GM23248 (cell line): ENCODE measurements at regions not wholly inside any gene's neighbourhood (a gene's known extent, or its start where the extent isn't known, plus 50 kb on each side); places are given as distances from the start of the nearest gene placed in this dataset.

ENCODE experiments used
- DNase-seq: peaks from one replicate; pipeline ENCODE4 v3.0.0-alpha.2; 2015
- H2AFZ ChIP-seq: fragments of 200-600 bp; sonication (generic); 2 replicates; pipeline ENCODE4 v1.6.1; 2016; ENCODE audit warnings: antibody characterized with exemption
- H3F3A ChIP-seq: fragments of 200-600 bp; sonication (generic); 2 replicates; pipeline ENCODE4 v1.6.1; 2016; ENCODE audit warnings: mild to moderate bottlenecking, antibody characterized with exemption, mixed run types; ENCODE audit not compliant: insufficient read depth
- H3K27ac ChIP-seq: fragments of 200-600 bp; sonication (generic); 2 replicates; pipeline ENCODE4 v1.5.1; 2016; ENCODE audit warnings: mild to moderate bottlenecking
- H3K27me3 ChIP-seq: fragments of 200-600 bp; sonication (generic); replicated peaks from 2 replicates; pipeline ENCODE4 v1.6.1; 2016; ENCODE audit warnings: mild to moderate bottlenecking; ENCODE audit not compliant: insufficient read depth
- H3K36me3 ChIP-seq: fragments of 200-600 bp; sonication (generic); 2 replicates; pipeline ENCODE4 v1.6.1; 2016; ENCODE audit warnings: low read depth, mild to moderate bottlenecking
- H3K4me1 ChIP-seq: fragments of 200-600 bp; sonication (generic); 2 replicates; pipeline ENCODE4 v1.6.1; 2016; ENCODE audit warnings: mild to moderate bottlenecking; ENCODE audit not compliant: insufficient read depth
- H3K4me2 ChIP-seq: fragments of 200-600 bp; sonication (generic); one replicate; pipeline ENCODE4 v1.6.1; 2016; ENCODE audit warnings: mild to moderate bottlenecking; ENCODE audit not compliant: unreplicated experiment
- H3K4me3 ChIP-seq: fragments of 200-600 bp; sonication (generic); 2 replicates; pipeline ENCODE4 v1.5.1; 2016; ENCODE audit warnings: mild to moderate bottlenecking
- H3K79me2 ChIP-seq: fragments of 200-600 bp; sonication (generic); 2 replicates; pipeline ENCODE4 v1.6.1; 2016; ENCODE audit warnings: mild to moderate bottlenecking; ENCODE audit not compliant: insufficient read depth
- H3K9ac ChIP-seq: fragments of 200-600 bp; sonication (generic); 2 replicates; pipeline ENCODE4 v1.6.1; 2016; ENCODE audit warnings: mild to moderate bottlenecking
- H3K9me2 ChIP-seq: fragments of 200-600 bp; sonication (generic); 2 replicates; pipeline ENCODE4 v1.6.1; 2016; ENCODE audit warnings: mixed run types, mild to moderate bottlenecking, moderate library complexity; ENCODE audit not compliant: insufficient read depth
- H3K9me3 ChIP-seq: fragments of 200-600 bp; sonication (generic); one replicate; pipeline ENCODE4 v1.6.1; 2017; ENCODE audit warnings: low read depth
- H4K20me1 ChIP-seq: fragments of 200-600 bp; sonication (generic); 2 replicates; pipeline ENCODE4 v1.6.0; 2016; ENCODE audit not compliant: insufficient read depth
- EZH2 ChIP-seq: fragments of 200-600 bp; sonication (generic); IDR thresholded peaks from 2 replicates; pipeline ENCODE4 v1.6.1; 2018; ENCODE audit warnings: antibody characterized with exemption, mild to moderate bottlenecking; ENCODE audit not compliant: insufficient read depth, poor library complexity, severe bottlenecking
- EZH2phosphoT487 ChIP-seq: fragments of 200-600 bp; sonication (generic); IDR thresholded peaks from 2 replicates; pipeline ENCODE4 v1.6.1; 2018; ENCODE audit warnings: antibody characterized with exemption, moderate library complexity, mild to moderate bottlenecking, low read depth; ENCODE audit not compliant: insufficient read depth
- WGBS, 2 experiments: methylation state at CpG; one replicate each; pipeline ENCODE4 v1.1.6; 2015 to 2017; ENCODE audit warnings: low lambda C conversion rate in 2 of 2, low coverage in 1 of 2; ENCODE audit errors: missing lambda C conversion rate in 2 of 2; 5-methylcytosine and 5-hydroxymethylcytosine counted together
- in situ Hi-C: fragments of 300-500 bp; cut with MboI; formaldehyde crosslinking; loops from 2 replicates; pipeline ENCODE4 v1.15.0; 2020

DNA sequence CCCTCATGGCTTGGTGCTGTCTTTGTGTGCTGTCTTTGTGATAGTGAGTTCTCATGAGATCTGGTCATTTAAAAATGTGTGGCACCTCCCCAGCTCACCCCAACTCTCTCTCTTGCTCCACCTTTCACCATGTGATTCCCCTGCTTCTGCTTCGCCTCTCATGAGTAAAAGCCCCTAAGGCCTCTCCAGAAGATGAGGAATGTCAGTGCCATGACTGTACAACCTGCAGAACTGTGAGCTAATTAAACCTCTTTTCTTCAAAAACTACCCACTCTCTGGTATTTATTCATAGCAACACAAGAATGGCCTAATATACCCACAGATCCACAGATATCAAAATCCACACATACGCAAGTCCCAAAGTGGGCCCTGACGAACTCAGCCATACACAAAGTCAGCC, 88.9 kb upstream of the PPP2R5A start:
- Histone ChIP-seq H3K4me3 (no peak overlapping the region), H3K36me3 (no peaks in the 10 kb centered on the region), H3K4me1 (no peaks in the 10 kb centered on the region), H2AFZ (no peak overlapping the region), H4K20me1 (no peaks in the 10 kb centered on the region), H3K4me2 (no peak overlapping the region), H3K9me2 (no peaks in the 10 kb centered on the region), H3F3A (no peaks in the 10 kb centered on the region), H3K9me3 (no peaks in the 10 kb centered on the region), H3K79me2 (no peaks in the 10 kb centered on the region), H3K27me3 (no peaks in the 10 kb centered on the region), H3K27ac (no peak overlapping the region), H3K9ac (no peak overlapping the region)
- 88% methylated on average over 3 of the region's 3 CpGs for WGBS, 2 experiments
- DNase-seq, result no peak
- TF ChIP-seq EZH2phosphoT487 (no peak), EZH2 (no peak)
- in situ Hi-C loops, result no loop called here

- no peak for DNase-seq
- no peak for TF ChIP-seq EZH2phosphoT487
- Histone ChIP-seq H2AFZ (no peak overlapping the region), H3K4me2 (no peak overlapping the region), H3K9me3 (no peaks in the 10 kb centered on the region), H3K27ac (no peak overlapping the region), H3K4me3 (no peak overlapping the region), H3F3A (no peaks in the 10 kb centered on the region), H3K79me2 (no peaks in the 10 kb centered on the region), H3K27me3 (no peaks in the 10 kb centered on the region), H3K36me3 (no peaks in the 10 kb centered on the region), H3K4me1 (no peaks in the 10 kb centered on the region), H4K20me1 (no peaks in the 10 kb centered on the region), H3K9me2 (no peaks in the 10 kb centered on the region), H3K9ac (no peak overlapping the region)
- in situ Hi-C loops, result no loop called here
- 67 to 68% methylated on average over 3 of the region's 3 CpGs for whole genome bisulfite sequencing, 2 experiments
Observed at GRCh38 chr1:212201461-212201860, 83.7 kb upstream of the PPP2R5A start.

DNA sequence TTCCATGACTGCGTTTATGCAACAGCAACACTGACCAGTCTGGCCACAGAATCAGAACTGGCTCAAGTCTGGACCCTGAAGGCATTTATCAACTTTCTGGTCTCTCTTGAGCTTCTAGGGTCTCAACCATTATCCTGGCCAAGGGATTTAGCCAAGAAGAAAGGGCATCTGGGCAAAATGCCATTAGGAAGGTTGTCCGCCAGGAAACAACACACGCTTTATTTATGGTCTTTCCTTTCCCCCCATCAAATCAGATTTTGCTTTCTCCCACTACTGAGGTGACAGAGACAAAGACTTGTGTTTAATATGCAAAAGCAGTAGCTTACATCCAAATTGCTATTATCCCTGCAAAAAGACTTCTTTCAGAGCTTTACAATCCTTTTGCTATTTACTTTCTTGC, 81.6 kb upstream of the PPP2R5A start:
- Histone ChIP-seq H3K9me3 (no peaks in the 10 kb centered on the region), H3K79me2 (no peaks in the 10 kb centered on the region), H2AFZ (no peak overlapping the region), H4K20me1 (no peaks in the 10 kb centered on the region), H3K9ac (no peak overlapping the region), H3K27me3 (no peaks in the 10 kb centered on the region), H3K4me1 (no peaks in the 10 kb centered on the region), H3K9me2 (no peaks in the 10 kb centered on the region), H3F3A (no peaks in the 10 kb centered on the region), H3K36me3 (no peaks in the 10 kb centered on the region), H3K4me3 (no peak overlapping the region), H3K27ac (no peak overlapping the region), H3K4me2 (no peak overlapping the region)
- 82 to 87% methylated on average over 3 of the region's 3 CpGs for WGBS, 2 experiments
- no peak for DNase-seq
- in situ Hi-C loops, result no loop called here
- TF ChIP-seq EZH2 (no peak), EZH2phosphoT487 (no peak)

DNA sequence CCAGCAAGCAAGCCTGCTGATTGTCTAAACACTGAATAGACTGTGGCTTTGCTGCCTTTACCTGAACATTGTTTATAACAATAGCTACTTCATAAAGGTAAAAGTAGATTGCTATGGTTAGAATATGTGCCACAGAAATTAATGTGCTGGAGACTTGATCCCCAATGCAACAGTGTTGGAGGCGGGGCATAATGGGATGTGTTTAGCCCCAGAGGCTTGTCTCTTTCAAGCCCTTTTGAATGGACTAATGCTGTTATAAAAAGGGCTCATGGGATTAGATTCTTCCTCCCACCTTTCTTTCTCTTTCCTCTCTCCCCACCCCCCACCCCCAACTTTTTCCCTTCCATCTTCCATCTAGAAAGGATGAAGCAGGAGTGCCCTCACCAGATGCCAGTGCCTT, 80.2 kb upstream of the PPP2R5A start:
- no peak overlapping the region for H2AFZ ChIP-seq
- no peak overlapping the region for H3K4me3 ChIP-seq
- in situ Hi-C loops, result no loop called here
- 83 to 89% methylated on average over 1 of the region's 1 CpG for WGBS, 2 experiments
- no peaks in the 10 kb centered on the region for H3K4me1 ChIP-seq
- H3K4me2 ChIP-seq, result no peak overlapping the region
- H3K9me3 ChIP-seq, result no peaks in the 10 kb centered on the region
- H3K79me2 ChIP-seq, result no peaks in the 10 kb centered on the region
- H3K9ac ChIP-seq, result no peak overlapping the region
- no peak for TF ChIP-seq EZH2phosphoT487
- no peak for TF ChIP-seq EZH2
- no peaks in the 10 kb centered on the region for H3K27me3 ChIP-seq
- H3F3A ChIP-seq, result no peaks in the 10 kb centered on the region
- no peak for DNase-seq
- no peaks in the 10 kb centered on the region for H4K20me1 ChIP-seq
- no peaks in the 10 kb centered on the region for H3K36me3 ChIP-seq
- no peaks in the 10 kb centered on the region for H3K9me2 ChIP-seq
- no peak overlapping the region for H3K27ac ChIP-seq

- Histone ChIP-seq H3K4me3 (no peak overlapping the region), H4K20me1 (no peaks in the 10 kb centered on the region), H3K4me1 (no peaks in the 10 kb centered on the region), H3K27ac (no peak overlapping the region), H3K36me3 (no peaks in the 10 kb centered on the region), H2AFZ (no peak overlapping the region), H3F3A (no peaks in the 10 kb centered on the region), H3K79me2 (no peaks in the 10 kb centered on the region), H3K9me2 (no peaks in the 10 kb centered on the region), H3K27me3 (no peaks in the 10 kb centered on the region), H3K9me3 (no peaks in the 10 kb centered on the region), H3K9ac (no peak overlapping the region), H3K4me2 (no peak overlapping the region)
- 50 to 57% methylated on average over 5 of the region's 5 CpGs for WGBS, 2 experiments
- in situ Hi-C loops, result no loop called here
- DNase-seq, result peak; percentile 51
- no peak for TF ChIP-seq EZH2
- TF ChIP-seq EZH2phosphoT487, result no peak
Observed at GRCh38 chr1:212205843-212206242, 79.4 kb upstream of the PPP2R5A start.
